HG03460 (cell line): ENCODE measurements at regions not wholly inside any gene's neighbourhood (a gene's known extent, or its start where the extent isn't known, plus 50 kb on each side); places are given as distances from the start of the nearest gene placed in this dataset.
"Not testable (repeated sequence)": the region's sequence is repeated elsewhere in the genome, so short reads cannot be mapped to it uniquely, and the experiment has no call there.

Source experiments
- ATAC-seq: cut with Tn5 transposase; IDR thresholded peaks from one replicate; pipeline ENCODE4 v1.9.1; 2021; ENCODE audit not compliant: unreplicated experiment

DNA sequence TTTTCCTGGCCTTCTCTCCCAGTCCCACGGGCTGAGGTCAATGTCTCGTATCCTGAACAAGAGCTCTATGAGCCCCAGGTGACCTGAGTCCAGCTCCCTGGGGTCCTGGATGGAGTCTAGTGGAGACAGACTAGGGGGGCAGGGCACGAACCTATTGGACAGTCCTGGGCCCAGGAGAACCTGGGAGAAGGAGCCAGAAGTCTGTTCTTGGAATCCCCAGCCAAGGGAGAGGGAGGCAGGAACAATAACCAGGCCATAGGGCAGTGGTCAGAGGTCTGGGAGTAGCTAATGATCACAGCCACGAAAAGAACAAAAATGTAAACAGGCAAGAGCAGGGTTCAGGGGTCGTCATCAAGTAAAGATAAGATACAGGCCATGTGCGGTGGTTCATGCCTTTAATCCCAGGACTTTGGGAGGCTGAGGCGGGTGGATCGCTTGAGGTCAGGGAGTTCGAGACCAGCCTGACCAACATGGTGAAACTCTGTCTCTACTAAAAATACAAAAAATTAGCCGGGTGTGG is 60.8 kb downstream of the COPRS start:
- no peak for ATAC-seq

DNA sequence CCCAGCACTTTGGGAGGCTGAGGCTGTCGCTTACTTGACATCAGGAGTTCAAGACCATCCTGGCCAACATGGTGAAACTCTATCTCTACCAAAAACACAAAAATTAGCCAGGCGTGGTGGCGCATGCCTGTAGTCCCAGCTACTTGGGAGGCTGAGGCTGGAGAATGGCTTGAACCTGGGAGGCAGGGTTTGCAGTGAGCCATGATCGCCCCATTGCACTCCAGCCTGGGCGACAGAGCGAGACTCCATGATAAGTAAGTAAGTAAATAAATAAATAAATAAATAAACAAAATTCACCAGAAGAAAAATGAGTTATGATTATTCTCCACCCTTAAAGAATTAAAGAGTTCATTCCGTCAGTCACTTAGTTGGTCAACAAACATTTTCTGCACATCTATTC is 63.1 kb downstream of the COPRS start:
- not testable (repeated sequence) for ATAC-seq

GRCh38 chr17:31794111-31794510 is 64.9 kb downstream of the COPRS start:
- ATAC-seq = no peak

DNA sequence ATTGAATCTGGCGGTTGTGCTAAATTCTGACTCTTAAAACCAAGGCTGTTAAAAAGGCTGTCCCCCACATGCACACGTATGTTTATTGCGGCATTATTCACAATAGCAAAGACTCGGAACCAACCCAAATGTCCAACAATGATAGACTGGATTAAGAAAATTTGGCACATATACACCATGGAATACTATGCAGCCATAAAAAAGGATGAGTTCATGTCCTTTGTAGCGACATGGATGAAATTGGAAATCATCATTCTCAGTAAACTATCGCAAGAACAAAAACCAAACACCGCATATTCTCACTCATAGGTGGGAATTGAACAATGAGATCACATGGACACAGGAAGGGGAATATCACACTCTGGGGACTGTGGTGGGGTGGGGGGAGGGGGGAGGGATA is 65.4 kb downstream of the COPRS start:
- ATAC-seq = not testable (repeated sequence)

- ATAC-seq = no peak
Measured at GRCh38 chr17:31792007-31792585, 66.9 kb downstream of the COPRS start.

- no peak for ATAC-seq
Measured at GRCh38 chr17:31789707-31790505, 69.1 kb downstream of the COPRS start.

DNA sequence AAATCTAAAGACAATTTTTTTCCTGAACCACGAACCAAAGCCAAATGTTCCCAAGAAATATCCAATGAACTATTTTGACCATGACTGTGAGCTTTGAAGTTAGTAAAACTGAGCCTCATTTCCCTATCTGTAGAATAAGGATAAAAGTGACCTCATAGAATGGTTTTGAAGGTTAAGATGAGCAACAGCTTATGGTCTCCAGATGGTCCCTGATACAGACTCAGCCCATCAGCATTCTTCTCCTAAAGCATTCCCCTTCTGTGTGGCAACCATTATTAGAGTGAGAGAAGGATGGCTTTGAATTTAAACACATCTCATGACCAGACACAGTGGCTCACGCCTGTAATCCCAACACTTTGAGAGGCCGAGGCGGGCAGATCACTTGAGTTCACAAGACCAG is 70.1 kb downstream of the COPRS start:
- no peak for ATAC-seq

DNA sequence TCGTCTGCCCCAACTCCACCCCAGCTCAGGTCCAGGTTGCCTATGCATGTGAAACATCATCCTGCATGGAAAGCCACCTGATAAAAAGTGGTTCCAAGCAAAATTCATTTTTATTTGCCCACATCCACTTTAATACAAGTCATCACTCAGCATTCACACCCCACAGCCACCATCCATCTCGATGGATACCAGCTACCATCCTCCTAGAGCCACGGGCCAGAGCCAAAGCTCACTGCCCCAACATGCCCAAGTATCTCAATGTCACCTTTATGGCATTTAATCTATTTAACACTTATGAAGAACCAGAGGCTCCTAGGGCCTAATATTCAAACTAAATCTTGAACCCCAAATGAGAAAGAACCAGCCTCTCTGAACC is 70.5 kb downstream of the COPRS start:
- ATAC-seq = no peak

- no peak for ATAC-seq
Measured at GRCh38 chr17:31787857-31788570, 71.0 kb downstream of the COPRS start.

GRCh38 chr17:31786796-31787481 is 72.1 kb downstream of the COPRS start:
- no peak for ATAC-seq

- ATAC-seq = no peak
Measured at GRCh38 chr17:31780483-31780882, 78.6 kb downstream of the COPRS start.

DNA sequence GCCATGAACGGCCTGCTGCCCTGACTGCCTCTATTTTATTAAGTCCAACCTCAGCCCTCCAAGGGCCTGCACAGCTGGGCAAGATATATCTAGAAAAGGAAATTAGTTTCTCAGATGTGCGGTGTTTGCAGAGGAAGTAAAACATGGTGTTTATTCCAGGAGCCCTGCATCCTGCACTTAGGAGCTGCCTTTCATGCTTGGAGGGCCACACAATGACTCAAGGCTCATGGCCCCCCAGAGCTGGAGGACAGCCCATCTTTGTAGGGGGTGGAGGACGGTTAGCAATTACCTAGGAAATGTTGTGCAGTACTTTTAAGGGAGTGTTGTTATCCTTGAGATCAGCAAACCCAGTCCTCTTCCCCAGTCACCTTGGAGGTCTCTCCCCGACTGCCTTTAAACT is 80.5 kb downstream of the COPRS start:
- no peak for ATAC-seq

- not testable (repeated sequence) for ATAC-seq
Measured at GRCh38 chr17:31771328-31771727, 87.7 kb downstream of the COPRS start.

GRCh38 chr17:31770501-31770900 is 88.5 kb downstream of the COPRS start:
- ATAC-seq = not testable (repeated sequence)

GRCh38 chr17:31761836-31762510 is 97.1 kb downstream of the COPRS start:
- not testable (repeated sequence) for ATAC-seq

DNA sequence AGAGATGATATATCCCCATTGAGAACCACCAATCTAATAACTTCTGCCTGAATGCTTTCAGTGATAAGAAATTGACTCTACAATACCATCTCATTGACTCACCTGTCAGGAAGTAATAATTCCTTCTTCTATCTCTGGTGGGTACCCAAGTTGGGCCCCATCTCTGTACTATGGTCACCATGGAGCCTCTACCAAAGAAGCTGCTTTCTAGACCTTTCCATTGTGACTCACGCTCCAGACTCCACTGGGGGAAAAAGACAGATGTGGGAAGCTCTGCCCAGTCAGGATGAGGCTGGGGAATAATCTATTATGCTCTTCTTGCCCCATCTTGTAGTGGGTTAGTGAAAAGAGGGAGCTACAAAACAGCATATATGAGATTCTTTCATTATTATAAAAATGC is 100.4 kb downstream of the COPRS start:
- no peak for ATAC-seq

DNA sequence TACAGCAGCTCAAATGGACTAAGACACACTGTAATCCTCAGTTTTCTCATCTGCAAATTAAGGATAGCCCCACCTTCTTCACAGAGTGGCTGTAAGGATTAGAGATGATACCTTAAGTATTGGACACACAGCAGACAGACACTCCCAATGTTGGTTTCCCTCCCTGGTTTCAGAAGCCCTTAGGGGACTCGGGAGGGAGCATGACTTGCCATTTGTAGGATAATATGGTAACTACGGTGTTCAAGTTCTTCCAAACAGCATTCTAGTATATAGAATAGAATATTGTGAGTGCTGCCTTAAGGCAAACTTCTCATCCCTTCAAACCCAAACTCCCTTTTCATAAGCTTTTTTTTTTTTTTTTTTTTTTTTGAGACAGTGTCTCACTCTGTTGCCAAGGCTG is 101.9 kb downstream of the COPRS start:
- no peak for ATAC-seq

DNA sequence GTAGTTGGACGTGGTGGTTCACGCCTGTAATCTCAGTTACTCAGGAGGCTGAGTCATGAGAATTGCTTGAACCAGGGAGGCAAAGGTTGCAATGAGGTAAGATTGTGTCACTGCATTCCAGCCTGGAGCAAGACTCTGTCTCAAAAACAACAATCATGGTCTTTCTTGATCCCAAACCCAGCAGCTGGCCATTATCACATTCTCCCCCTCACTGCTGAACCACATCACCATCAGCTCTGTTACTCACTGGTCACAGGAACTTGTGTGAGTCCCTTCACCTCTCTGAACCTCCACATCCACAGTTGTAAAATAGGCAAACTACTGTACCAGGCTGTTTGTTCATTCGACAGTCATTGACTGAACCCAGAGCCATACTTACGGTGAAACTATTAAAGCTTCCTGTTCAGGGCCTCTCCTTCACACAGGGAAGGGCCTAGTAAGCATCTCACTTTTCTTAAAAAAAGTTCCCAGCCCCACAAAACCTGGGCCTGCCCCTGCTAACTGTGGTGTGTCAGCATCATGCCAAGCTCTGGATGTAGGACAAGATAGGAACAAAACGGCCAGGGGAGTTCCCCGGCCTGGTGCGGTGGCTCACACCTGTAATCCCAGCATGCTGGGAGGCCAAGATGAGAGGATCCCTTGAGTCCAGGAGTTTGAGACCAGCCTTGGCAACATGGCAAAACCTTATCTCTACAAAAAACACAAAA is 104.7 kb downstream of the COPRS start:
- ATAC-seq = no peak

DNA sequence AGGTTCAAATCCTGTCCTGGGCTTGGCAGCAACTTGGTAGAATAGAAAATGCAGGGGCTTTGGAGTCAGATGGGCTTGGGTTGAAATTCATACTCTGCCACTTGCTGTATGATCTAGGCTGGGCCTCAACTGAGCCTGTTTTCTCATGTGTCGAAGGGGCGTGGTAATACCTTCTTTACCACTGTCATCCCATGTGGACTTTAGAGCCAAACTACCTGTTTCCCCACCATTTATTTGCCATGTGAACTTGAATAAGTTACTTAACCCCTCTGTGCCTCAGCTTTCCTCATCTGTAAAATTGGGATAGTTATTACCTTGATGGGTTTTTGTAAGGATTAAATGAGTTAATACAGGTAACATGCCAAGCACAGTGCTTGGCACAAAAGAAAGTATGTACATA is 106.0 kb downstream of the COPRS start:
- no peak for ATAC-seq

DNA sequence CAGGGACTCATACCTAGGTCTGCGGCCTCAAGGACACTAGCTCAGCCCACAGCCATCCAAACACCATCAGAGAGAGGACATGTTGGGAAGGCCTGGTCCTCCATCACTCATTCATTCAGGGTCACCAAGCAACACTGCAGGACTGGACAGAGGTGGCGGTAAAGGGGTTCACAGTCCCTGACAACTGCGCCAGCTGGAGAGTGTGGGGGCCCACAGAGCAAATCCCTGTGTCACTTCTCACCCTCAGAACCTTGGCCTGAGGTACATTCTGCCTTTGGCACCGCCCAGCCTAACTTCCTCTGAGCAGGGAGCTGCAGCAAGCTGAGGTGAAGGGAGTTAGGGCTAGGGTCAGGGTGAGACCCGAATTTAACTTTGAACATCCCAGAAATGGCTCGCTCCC is 106.5 kb downstream of the COPRS start:
- ATAC-seq = no peak
